IMR-90 (cell line): ENCODE measurements at regions not wholly inside any gene's neighbourhood (a gene's known extent, or its start where the extent isn't known, plus 50 kb on each side); places are given as distances from the start of the nearest gene placed in this dataset.

ENCODE experiments used
- ATAC-seq: fragments of 200-7000 bp; cut with Tn5 transposase; 2 replicates; pipeline ENCODE4 v1.9.1; 2020; ENCODE audit warnings: low read depth, mild to moderate bottlenecking, moderate library complexity
- BruUV-seq: library from RNA; stranded (reverse); fragments of 400-500 nt; replicated peaks from 2 replicates; lab custom pipeline; 2021; lab: Mats Ljungman, UMichigan
- CTCF ChIA-PET: fragments of 300-600 bp; formaldehyde crosslinking; extraction: SDS; loops from one replicate; lab custom pipeline; 2021; ENCODE audit warnings: antibody characterized with exemption; lab: Yijun Ruan, JAX
- POLR2A ChIA-PET: fragments of 300-600 bp; sonication (Branson Sonifier 250); formaldehyde crosslinking; loops from one replicate; lab custom pipeline; 2022; ENCODE audit warnings: antibody characterized with exemption; ENCODE audit not compliant: unreplicated experiment; lab: Charles Lee
- DNase-seq: peaks from one replicate; pipeline ENCODE4 v3.0.0; 2013
- H2AFZ ChIP-seq: replicated peaks from 2 replicates; pipeline ENCODE3; 2013; ENCODE audit warnings: low read length, mild to moderate bottlenecking; ENCODE audit not compliant: poor library complexity
- H2AK5ac ChIP-seq: 2 replicates; pipeline ENCODE4 v1.6.1; 2013; ENCODE audit warnings: low read depth, low read length, inconsistent platforms
- H2AK9ac ChIP-seq: replicated peaks from 2 replicates; pipeline ENCODE3; 2013; ENCODE audit warnings: mild to moderate bottlenecking, low read depth, low read length, moderate library complexity; ENCODE audit not compliant: poor library complexity
- H2BK120ac ChIP-seq: 2 replicates; pipeline ENCODE4 v1.6.1; 2013; ENCODE audit warnings: low read depth, low read length, inconsistent platforms
- H2BK15ac ChIP-seq: 3 replicates; pipeline ENCODE4 v1.6.1; 2013; ENCODE audit warnings: low read depth, low read length, inconsistent platforms
- H2BK20ac ChIP-seq: 2 replicates; pipeline ENCODE4 v1.6.1; 2013; ENCODE audit warnings: low read depth, mild to moderate bottlenecking, inconsistent platforms, low read length, moderate library complexity
- H2BK5ac ChIP-seq: 2 replicates; pipeline ENCODE4 v1.6.1; 2013; ENCODE audit warnings: mild to moderate bottlenecking, low read depth, low read length, inconsistent platforms; ENCODE audit not compliant: poor library complexity, severe bottlenecking
- H3K14ac ChIP-seq: replicated peaks from 2 replicates; pipeline ENCODE4 v1.6.1; 2013; ENCODE audit warnings: low read depth, low read length, inconsistent platforms
- H3K18ac ChIP-seq: 2 replicates; pipeline ENCODE4 v1.6.1; 2013; ENCODE audit warnings: low read depth, low read length, control low read depth
- H3K23ac ChIP-seq: 2 replicates; pipeline ENCODE4 v1.6.1; 2013; ENCODE audit warnings: low read depth, low read length, inconsistent platforms
- H3K27ac ChIP-seq: 2 replicates; pipeline ENCODE4 v1.5.1; 2013; ENCODE audit warnings: mild to moderate bottlenecking, control low read depth, low read length; ENCODE audit not compliant: insufficient read depth
- H3K27me3 ChIP-seq: 2 replicates; pipeline ENCODE4 v1.6.1; 2013; ENCODE audit warnings: low read length; ENCODE audit not compliant: control insufficient read depth, insufficient read depth
- H3K36me3 ChIP-seq: 2 replicates; pipeline ENCODE4 v1.6.1; 2013; ENCODE audit warnings: low read length, mixed read lengths; ENCODE audit not compliant: control insufficient read depth, insufficient read depth
- H3K4ac ChIP-seq: 2 replicates; pipeline ENCODE4 v1.6.1; 2013; ENCODE audit warnings: low read depth, low read length, inconsistent platforms
- H3K4me1 ChIP-seq: 2 replicates; pipeline ENCODE4 v1.6.1; 2013; ENCODE audit warnings: low read length, mixed read lengths; ENCODE audit not compliant: control insufficient read depth, insufficient read depth
- H3K4me2 ChIP-seq: 2 replicates; pipeline ENCODE4 v1.6.1; 2013; ENCODE audit warnings: low read depth, mild to moderate bottlenecking, control low read depth, low read length, moderate library complexity
- H3K4me3 ChIP-seq: 2 replicates; pipeline ENCODE4 v1.5.1; 2013; ENCODE audit warnings: low read depth, mild to moderate bottlenecking, control low read depth, low read length, moderate library complexity; ENCODE audit not compliant: insufficient read depth
- H3K56ac ChIP-seq: 2 replicates; pipeline ENCODE4 v1.6.1; 2013; ENCODE audit warnings: low read length, inconsistent platforms; ENCODE audit not compliant: insufficient read depth; ENCODE audit errors: extremely low read depth
- H3K79me1 ChIP-seq, 2 experiments: 2 replicates each; pipeline ENCODE4 v1.6.1; 2013; ENCODE audit warnings: low read length in 2 of 2, inconsistent platforms in 1 of 2, low read depth in 1 of 2
- H3K9ac ChIP-seq: 2 replicates; pipeline ENCODE4 v1.6.1; 2013; ENCODE audit warnings: low read depth, low read length, control low read depth
- H3K9me1 ChIP-seq: 2 replicates; pipeline ENCODE4 v1.6.1; 2013; ENCODE audit warnings: low read length, inconsistent platforms; ENCODE audit not compliant: insufficient read depth
- H3K9me3 ChIP-seq: 2 replicates; pipeline ENCODE4 v1.6.1; 2013; ENCODE audit warnings: low read length; ENCODE audit not compliant: control insufficient read depth, insufficient read depth
- H4K20me1 ChIP-seq: 2 replicates; pipeline ENCODE4 v1.6.1; 2013; ENCODE audit warnings: low read length, inconsistent platforms; ENCODE audit not compliant: insufficient read depth
- H4K5ac ChIP-seq: 2 replicates; pipeline ENCODE4 v1.6.1; 2013; ENCODE audit warnings: mild to moderate bottlenecking, low read depth, low read length, control low read depth
- H4K8ac ChIP-seq, 2 experiments: 2 replicates each; pipeline ENCODE4 v1.6.1; 2013; ENCODE audit warnings: low read depth in 2 of 2, low read length in 2 of 2, control low read depth in 1 of 2, inconsistent platforms in 1 of 2
- H4K91ac ChIP-seq: 2 replicates; pipeline ENCODE4 v1.6.1; 2013; ENCODE audit warnings: low read depth, low read length, inconsistent platforms; ENCODE audit not compliant: insufficient read depth
- BHLHE40 ChIP-seq: fragments of 150-350 bp; IDR thresholded peaks from 2 replicates; pipeline ENCODE4 v1.6.1; 2016; ENCODE audit warnings: mild to moderate bottlenecking, low read depth, low read length
- CHD1 ChIP-seq: IDR thresholded peaks from 2 replicates; pipeline ENCODE4 v1.6.1; 2012; ENCODE audit warnings: low read depth, low read length, improper control_type of control experiment
- ELK1 ChIP-seq: fragments of 150-350 bp; IDR thresholded peaks from 2 replicates; pipeline ENCODE4 v1.6.1; 2016; ENCODE audit warnings: low read depth, mild to moderate bottlenecking, low read length, moderate library complexity, borderline replicate concordance
- FOS ChIP-seq: fragments of 150-350 bp; IDR thresholded peaks from 2 replicates; pipeline ENCODE4 v1.6.1; 2016; ENCODE audit warnings: low read depth, low read length
- MAFK ChIP-seq: IDR thresholded peaks from 2 replicates; pipeline ENCODE4 v1.6.1; 2012; ENCODE audit warnings: low read depth, low read length, improper control_type of control experiment
- NFE2L2 ChIP-seq: fragments of 150-350 bp; IDR thresholded peaks from 2 replicates; pipeline ENCODE4 v1.6.1; 2016; ENCODE audit warnings: low read depth, mild to moderate bottlenecking, low read length
- POLR2A ChIP-seq: IDR thresholded peaks from 2 replicates; pipeline ENCODE4 v1.6.1; 2012; ENCODE audit warnings: mild to moderate bottlenecking, low read depth, low read length
- RCOR1 ChIP-seq: IDR thresholded peaks from 2 replicates; pipeline ENCODE4 v1.6.1; 2012; ENCODE audit warnings: mild to moderate bottlenecking, low read length, improper control_type of control experiment; ENCODE audit not compliant: insufficient replicate concordance
- RFX5 ChIP-seq: IDR thresholded peaks from 2 replicates; pipeline ENCODE4 v1.8.0; 2012; ENCODE audit warnings: low read depth, mild to moderate bottlenecking, low read length, moderate library complexity
- SMC3 ChIP-seq: fragments of 150-350 bp; IDR thresholded peaks from 2 replicates; pipeline ENCODE4 v1.6.1; 2016; ENCODE audit warnings: low read depth, mild to moderate bottlenecking, antibody characterized with exemption, low read length, moderate library complexity
- WGBS, 2 experiments: methylation state at CpG; one replicate each; pipeline versions ENCODE4 v1.1.5 to v1.1.7; 2013; ENCODE audit warnings: missing lambda C conversion rate in 2 of 2; ENCODE audit not compliant: insufficient read length in 1 of 2; ENCODE audit errors: extremely low coverage in 2 of 2; 5-methylcytosine and 5-hydroxymethylcytosine counted together
- dilution Hi-C: fragments of 300-500 bp; cut with HindIII; formaldehyde crosslinking; loops from one replicate; pipeline ENCODE4 v1.14.3; 2018; ENCODE audit warnings: low sequenced_read_pairs; ENCODE audit not compliant: unreplicated experiment
- in situ Hi-C: fragments of 300-500 bp; cut with MboI; formaldehyde crosslinking; loops from 3 replicates; pipeline ENCODE4 v1.14.3; 2019; ENCODE audit warnings: low sequenced_read_pairs, inconsistent platforms, mixed read lengths
- intact Hi-C: fragments of 100-400 bp; cut with micrococcal nuclease; formaldehyde crosslinking; loops from 2 replicates; pipeline ENCODE4 v1.10.0; 2022
- TF ChIP-seq, protein P1 (sequence below): fragments of 150-350 bp; IDR thresholded peaks from 2 replicates; pipeline ENCODE4 v1.6.1; 2017; ENCODE audit warnings: mild to moderate bottlenecking, antibody characterized with exemption, low read length, low read depth

DNA sequence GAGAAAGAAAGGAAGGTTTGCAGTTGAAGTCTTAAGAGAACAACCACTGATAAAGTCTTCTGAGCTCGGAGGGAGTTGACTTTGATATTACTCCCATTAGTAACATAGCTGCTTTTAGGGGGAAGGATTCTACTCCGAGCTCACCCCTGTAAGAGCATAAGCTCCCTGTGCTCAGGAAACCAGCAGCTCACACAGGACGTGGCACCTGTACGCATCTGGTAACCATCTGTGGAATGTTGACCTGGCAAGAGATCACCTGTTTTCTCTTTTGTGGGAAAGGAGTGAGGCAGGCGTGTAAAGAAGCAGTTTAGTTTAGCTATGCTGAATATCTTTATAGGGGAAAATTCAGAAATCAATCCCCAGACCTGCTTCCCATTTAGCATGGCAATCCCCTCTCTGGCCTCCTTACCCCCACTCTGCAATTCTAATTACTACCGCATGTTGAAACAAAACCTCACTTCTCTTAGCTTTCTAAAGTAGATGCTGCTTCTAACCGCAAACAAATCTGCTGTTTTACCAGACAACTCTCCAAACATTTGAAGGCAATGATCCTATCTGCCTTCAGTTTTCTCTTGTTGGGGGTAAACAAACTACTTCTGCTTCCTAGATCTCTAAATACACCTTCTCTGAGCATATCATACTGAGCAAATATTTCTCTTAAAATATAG is 121.8 kb upstream of the KCNK1 start:
- Histone ChIP-seq H2BK5ac (no peak overlapping the region), H3K9ac (no peak overlapping the region), H3K4me3 (no peak overlapping the region), H2BK20ac (no peak overlapping the region), H3K14ac (no peak overlapping the region), H3K4ac (no peak overlapping the region), H2AK5ac (no peak overlapping the region), H3K36me3 (no peaks in the 10 kb centered on the region), H2BK15ac (no peak overlapping the region), H2AK9ac (no peak overlapping the region), H3K4me1 (no peaks in the 10 kb centered on the region), H3K27ac (no peak overlapping the region), H4K8ac (no peak overlapping the region), H3K9me3 (peaks cover 6% of the 10 kb centered on the region), H2BK120ac (no peak overlapping the region), H3K18ac (no peak overlapping the region), H3K56ac (no peak overlapping the region), H3K9me1 (no peaks in the 10 kb centered on the region), H2AFZ (no peak overlapping the region), H3K79me1 (no peaks in the 10 kb centered on the region), H3K23ac (no peak overlapping the region), H4K5ac (no peak overlapping the region), H3K4me2 (no peak overlapping the region), H3K27me3 (no peaks in the 10 kb centered on the region), H4K91ac (no peak overlapping the region), H4K20me1 (no peaks in the 10 kb centered on the region)
- no CpG with 5 or more reads among the region's 7 CpGs for WGBS, 2 experiments
- TF ChIP-seq RFX5 (no peak), BHLHE40 (no peak), NFE2L2 (no peak), FOS (no peak), POLR2A (no peak), MAFK (no peak), RCOR1 (no peak), CHD1 (no peak), SMC3 (no peak), ELK1 (no peak)
- TF ChIP-seq, protein P1, sequence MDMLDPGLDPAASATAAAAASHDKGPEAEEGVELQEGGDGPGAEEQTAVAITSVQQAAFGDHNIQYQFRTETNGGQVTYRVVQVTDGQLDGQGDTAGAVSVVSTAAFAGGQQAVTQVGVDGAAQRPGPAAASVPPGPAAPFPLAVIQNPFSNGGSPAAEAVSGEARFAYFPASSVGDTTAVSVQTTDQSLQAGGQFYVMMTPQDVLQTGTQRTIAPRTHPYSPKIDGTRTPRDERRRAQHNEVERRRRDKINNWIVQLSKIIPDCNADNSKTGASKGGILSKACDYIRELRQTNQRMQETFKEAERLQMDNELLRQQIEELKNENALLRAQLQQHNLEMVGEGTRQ = no peak
- ChIA-PET CTCF (no interaction called here), POLR2A (no interaction called here)
- ATAC-seq (no peak), DNase-seq (no peak)
- in situ Hi-C loops (no loop called here), intact Hi-C loops (no loop called here), dilution Hi-C loops (no loop called here)
- no TSS peak for BruUV-seq
